ENCODE measurements at regions not wholly inside any gene's neighbourhood (a gene's known extent, or its start where the extent isn't known, plus 50 kb on each side); places are given as distances from the start of the nearest gene placed in this dataset.
"Not testable (repeated sequence)": the region's sequence is repeated elsewhere in the genome, so short reads cannot be mapped to it uniquely, and the experiment has no call there.

- DNase-seq (ENCODE audit: extremely low spot score), result no peak
- H3K4me3 ChIP-seq (ENCODE audit: low read depth, low read length), result no peak overlapping the region
- no peaks in the 10 kb centered on the region for H3K4me1 ChIP-seq (ENCODE audit: insufficient read depth)
- no peak overlapping the region for H3K27ac ChIP-seq (ENCODE audit: low read depth)
- no peaks in the 10 kb centered on the region for H3K36me3 ChIP-seq (ENCODE audit: insufficient read depth)
- 91% methylated on average over 1 of the region's 1 CpG for WGBS
Measured at GRCh38 chr15:39025881-39026280, 461.3 kb upstream of the RASGRP1 start.

- Histone ChIP-seq H3K4me1 (ENCODE audit: insufficient read depth) (no peaks in the 10 kb centered on the region), H3K4me3 (ENCODE audit: low read depth, low read length) (no peak overlapping the region), H3K27ac (ENCODE audit: low read depth) (no peak overlapping the region), H3K36me3 (ENCODE audit: insufficient read depth) (no peaks in the 10 kb centered on the region)
- 79% methylated on average over 3 of the region's 3 CpGs for WGBS
- no peak for DNase-seq (ENCODE audit: extremely low spot score)
Measured at GRCh38 chr15:39028069-39028468, 463.5 kb upstream of the RASGRP1 start.

- H3K36me3 ChIP-seq (ENCODE audit: insufficient read depth), result no peaks in the 10 kb centered on the region
- 91% methylated on average over 1 of the region's 1 CpG for WGBS
- no peak overlapping the region for H3K4me3 ChIP-seq (ENCODE audit: low read depth, low read length)
- no peak overlapping the region for H3K27ac ChIP-seq (ENCODE audit: low read depth)
- H3K4me1 ChIP-seq (ENCODE audit: insufficient read depth), result no peaks in the 10 kb centered on the region
- DNase-seq (ENCODE audit: extremely low spot score), result no peak
Measured at GRCh38 chr15:39029741-39030140, 465.1 kb upstream of the RASGRP1 start.

- Histone ChIP-seq H3K27ac (ENCODE audit: low read depth) (no peak overlapping the region), H3K4me3 (ENCODE audit: low read depth, low read length) (no peak overlapping the region), H3K36me3 (ENCODE audit: insufficient read depth) (no peaks in the 10 kb centered on the region), H3K4me1 (ENCODE audit: insufficient read depth) (no peaks in the 10 kb centered on the region)
- WGBS, result 85% methylated on average over 6 of the region's 6 CpGs
- no peak for DNase-seq (ENCODE audit: extremely low spot score)
Measured at GRCh38 chr15:39030291-39031070, 465.9 kb upstream of the RASGRP1 start.

GRCh38 chr15:39031596-39031995 lies 467.0 kb upstream of the RASGRP1 start:
- no peak for DNase-seq (ENCODE audit: extremely low spot score)
- Histone ChIP-seq H3K4me3 (ENCODE audit: low read depth, low read length) (no peak overlapping the region), H3K27ac (ENCODE audit: low read depth) (no peak overlapping the region), H3K36me3 (ENCODE audit: insufficient read depth) (no peaks in the 10 kb centered on the region), H3K4me1 (ENCODE audit: insufficient read depth) (no peaks in the 10 kb centered on the region)
- 65% methylated on average over 4 of the region's 4 CpGs for WGBS

GRCh38 chr15:39034816-39035215 lies 470.2 kb upstream of the RASGRP1 start:
- H3K4me1 ChIP-seq (ENCODE audit: insufficient read depth), result no peaks in the 10 kb centered on the region
- DNase-seq (ENCODE audit: extremely low spot score), result no peak
- no peak overlapping the region for H3K27ac ChIP-seq (ENCODE audit: low read depth)
- WGBS, result 86% methylated on average over 2 of the region's 2 CpGs
- no peak overlapping the region for H3K4me3 ChIP-seq (ENCODE audit: low read depth, low read length)
- no peaks in the 10 kb centered on the region for H3K36me3 ChIP-seq (ENCODE audit: insufficient read depth)

- not testable (repeated sequence) for DNase-seq (ENCODE audit: extremely low spot score); H3K4me1 ChIP-seq (ENCODE audit: insufficient read depth); H3K4me3 ChIP-seq (ENCODE audit: low read depth, low read length); H3K36me3 ChIP-seq (ENCODE audit: insufficient read depth); H3K27ac ChIP-seq (ENCODE audit: low read depth)
- 90% methylated on average over 2 of the region's 2 CpGs for WGBS
Measured at GRCh38 chr15:39037611-39038010, 473.0 kb upstream of the RASGRP1 start.

- Histone ChIP-seq H3K4me3 (ENCODE audit: low read depth, low read length) (no peak overlapping the region), H3K4me1 (ENCODE audit: insufficient read depth) (no peaks in the 10 kb centered on the region), H3K36me3 (ENCODE audit: insufficient read depth) (no peaks in the 10 kb centered on the region), H3K27ac (ENCODE audit: low read depth) (no peak overlapping the region)
- DNase-seq (ENCODE audit: extremely low spot score), result no peak
- 95% methylated on average over 3 of the region's 3 CpGs for WGBS
Measured at GRCh38 chr15:39040861-39041260, 476.2 kb upstream of the RASGRP1 start.

- H3K36me3 ChIP-seq (ENCODE audit: insufficient read depth), result no peaks in the 10 kb centered on the region
- no peaks in the 10 kb centered on the region for H3K4me1 ChIP-seq (ENCODE audit: insufficient read depth)
- 91% methylated on average over 4 of the region's 4 CpGs for WGBS
- H3K27ac ChIP-seq (ENCODE audit: low read depth), result no peak overlapping the region
- no peak for DNase-seq (ENCODE audit: extremely low spot score)
- no peak overlapping the region for H3K4me3 ChIP-seq (ENCODE audit: low read depth, low read length)
Measured at GRCh38 chr15:39041979-39042495, 477.4 kb upstream of the RASGRP1 start.

- Histone ChIP-seq H3K27ac (ENCODE audit: low read depth) (no peak overlapping the region), H3K4me1 (ENCODE audit: insufficient read depth) (no peaks in the 10 kb centered on the region), H3K36me3 (ENCODE audit: insufficient read depth) (no peaks in the 10 kb centered on the region), H3K4me3 (ENCODE audit: low read depth, low read length) (no peak overlapping the region)
- 97% methylated on average over 4 of the region's 4 CpGs for WGBS
- no peak for DNase-seq (ENCODE audit: extremely low spot score)
Measured at GRCh38 chr15:39051626-39052322, 487.2 kb upstream of the RASGRP1 start.

GRCh38 chr15:39052323-39052705 lies 487.7 kb upstream of the RASGRP1 start:
- DNase-seq (ENCODE audit: extremely low spot score), result no peak
- H3K4me3 ChIP-seq (ENCODE audit: low read depth, low read length), result no peak overlapping the region
- no peaks in the 10 kb centered on the region for H3K36me3 ChIP-seq (ENCODE audit: insufficient read depth)
- H3K27ac ChIP-seq (ENCODE audit: low read depth), result no peak overlapping the region
- no peaks in the 10 kb centered on the region for H3K4me1 ChIP-seq (ENCODE audit: insufficient read depth)

GRCh38 chr15:39053480-39053879 lies 488.9 kb upstream of the RASGRP1 start:
- H3K27ac ChIP-seq (ENCODE audit: low read depth), result no peak overlapping the region
- DNase-seq (ENCODE audit: extremely low spot score), result no peak
- H3K4me1 ChIP-seq (ENCODE audit: insufficient read depth), result no peaks in the 10 kb centered on the region
- H3K4me3 ChIP-seq (ENCODE audit: low read depth, low read length), result no peak overlapping the region
- H3K36me3 ChIP-seq (ENCODE audit: insufficient read depth), result no peaks in the 10 kb centered on the region

- WGBS, result 43% methylated on average over 5 of the region's 5 CpGs
- no peak overlapping the region for H3K4me3 ChIP-seq (ENCODE audit: low read depth, low read length)
- no peak for DNase-seq (ENCODE audit: extremely low spot score)
- no peak overlapping the region for H3K27ac ChIP-seq (ENCODE audit: low read depth)
- H3K36me3 ChIP-seq (ENCODE audit: insufficient read depth), result no peaks in the 10 kb centered on the region
- H3K4me1 ChIP-seq (ENCODE audit: insufficient read depth), result no peaks in the 10 kb centered on the region
Measured at GRCh38 chr15:39054128-39054732, 489.6 kb upstream of the RASGRP1 start.

GRCh38 chr15:39056357-39056756 lies 491.7 kb upstream of the RASGRP1 start:
- H3K36me3 ChIP-seq (ENCODE audit: insufficient read depth), result no peaks in the 10 kb centered on the region
- H3K27ac ChIP-seq (ENCODE audit: low read depth), result no peak overlapping the region

More at GRCh38 chr15:39056357-39056756, 491.7 kb upstream of the RASGRP1 start:
- H3K4me1 ChIP-seq (ENCODE audit: insufficient read depth), result no peaks in the 10 kb centered on the region
- DNase-seq (ENCODE audit: extremely low spot score), result no peak
- no peak overlapping the region for H3K4me3 ChIP-seq (ENCODE audit: low read depth, low read length)
- WGBS, result 66% methylated on average over 1 of the region's 1 CpG

Data from urinary bladder (tissue), 3 donors.